HG03175 (cell line): ENCODE measurements at regions not wholly inside any gene's neighbourhood (a gene's known extent, or its start where the extent isn't known, plus 50 kb on each side); places are given as distances from the start of the nearest gene placed in this dataset.
A peak's percentile ranks its signal among the peaks of the same experiment; 100 is the strongest.
"Not testable (repeated sequence)": the region's sequence is repeated elsewhere in the genome, so short reads cannot be mapped to it uniquely, and the experiment has no call there.

Experiments used
- ATAC-seq: cut with Tn5 transposase; IDR thresholded peaks from one replicate; pipeline ENCODE4 v1.9.1; 2021; ENCODE audit warnings: mild to moderate bottlenecking, moderate library complexity; ENCODE audit not compliant: unreplicated experiment

DNA sequence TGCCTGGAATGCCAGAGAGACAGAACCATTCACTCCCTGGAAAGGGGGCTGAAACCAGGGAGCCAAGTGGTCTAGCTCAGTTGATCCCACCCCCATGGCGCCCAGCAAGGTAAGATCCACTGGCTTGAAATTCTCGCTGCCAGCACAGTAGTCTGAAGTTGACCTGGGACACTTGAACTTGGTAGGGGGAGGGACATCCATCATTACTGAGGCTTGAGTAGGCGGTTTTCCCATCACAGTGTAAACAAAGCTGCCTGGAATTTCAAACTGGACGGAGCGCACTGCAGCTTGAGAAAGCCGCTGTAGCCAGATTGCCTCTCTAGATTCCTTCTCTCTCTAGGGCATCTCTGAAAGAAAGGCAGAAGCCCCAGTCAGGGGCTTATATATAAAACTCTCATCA lies 310.7 kb upstream of the DPPA4 start:
- ATAC-seq, result no peak

DNA sequence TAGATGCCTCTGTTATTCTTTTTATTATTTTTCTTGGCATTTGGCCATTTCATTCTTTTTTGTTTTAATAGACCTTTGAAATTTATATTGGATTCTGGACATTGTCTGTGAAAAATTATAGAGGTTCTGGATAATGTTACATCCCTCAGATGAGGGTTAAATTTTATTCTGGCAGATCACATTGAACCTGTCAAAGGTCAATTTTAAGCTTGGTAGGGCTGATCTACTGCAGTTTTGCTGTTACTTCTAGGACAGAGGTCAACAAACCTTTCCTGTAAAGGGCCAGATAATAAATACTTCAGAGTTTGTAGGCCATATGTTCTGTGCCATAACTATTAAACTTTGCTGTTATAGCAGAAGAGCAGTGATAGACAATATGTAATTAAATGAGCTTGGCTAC lies 318.9 kb upstream of the DPPA4 start:
- ATAC-seq, result no peak

DNA sequence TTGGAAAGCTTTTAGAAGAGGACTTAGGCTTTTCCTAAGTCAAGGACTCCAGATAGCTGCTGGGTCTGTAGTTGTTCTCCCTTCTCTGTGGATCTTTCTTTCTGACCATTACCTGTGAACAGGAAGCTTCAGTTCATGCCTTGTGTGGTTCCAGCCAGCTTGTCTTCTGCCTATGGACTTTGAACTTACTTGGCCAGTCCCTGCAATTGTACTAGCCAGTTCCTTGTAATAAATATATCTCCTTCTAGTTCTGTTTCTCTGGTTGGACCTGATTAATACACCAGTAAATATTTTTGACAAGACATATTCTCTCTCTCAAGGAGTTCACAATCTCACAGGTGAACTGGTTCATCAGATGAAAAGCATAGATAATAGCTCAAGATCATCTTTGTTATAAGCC lies 341.3 kb upstream of the DPPA4 start:
- ATAC-seq, result no peak

DNA sequence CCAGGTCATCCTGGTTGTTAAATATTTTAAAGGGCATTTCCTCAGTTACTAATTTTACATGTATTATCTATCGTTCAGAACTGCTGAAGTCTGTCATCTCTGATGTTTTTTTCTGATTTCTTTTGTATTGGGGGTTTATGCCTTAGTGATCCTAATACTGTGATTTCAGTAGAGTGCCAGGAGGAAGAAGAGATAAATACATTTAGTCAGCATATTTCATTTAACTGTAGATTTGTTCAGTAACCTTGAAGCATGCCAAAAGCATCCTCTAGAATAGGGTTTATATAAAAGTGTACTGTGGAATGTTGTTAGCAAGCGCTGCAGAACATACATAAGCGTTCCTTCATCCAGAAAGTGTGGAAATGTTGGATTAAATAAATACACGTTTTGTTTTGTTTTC lies 342.3 kb upstream of the DPPA4 start:
- ATAC-seq, result no peak

DNA sequence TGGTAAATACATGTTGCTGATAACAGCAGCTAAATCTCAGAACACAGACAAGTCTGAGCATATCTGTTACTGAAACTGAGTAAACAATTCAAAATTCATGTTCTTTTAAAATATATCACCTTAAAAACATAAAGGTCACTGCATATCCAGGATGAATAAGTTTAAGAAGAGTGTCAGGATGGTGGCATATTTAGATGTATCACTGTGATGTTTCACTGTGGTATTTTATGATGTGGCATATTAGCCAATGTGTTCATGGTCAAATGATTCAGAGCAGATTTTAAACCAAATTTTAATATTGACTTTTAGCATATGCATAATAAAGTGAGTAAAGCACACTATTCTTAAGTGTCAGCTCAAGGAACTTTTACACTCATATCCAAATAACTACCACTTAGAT lies 346.4 kb upstream of the DPPA4 start:
- ATAC-seq, result no peak

DNA sequence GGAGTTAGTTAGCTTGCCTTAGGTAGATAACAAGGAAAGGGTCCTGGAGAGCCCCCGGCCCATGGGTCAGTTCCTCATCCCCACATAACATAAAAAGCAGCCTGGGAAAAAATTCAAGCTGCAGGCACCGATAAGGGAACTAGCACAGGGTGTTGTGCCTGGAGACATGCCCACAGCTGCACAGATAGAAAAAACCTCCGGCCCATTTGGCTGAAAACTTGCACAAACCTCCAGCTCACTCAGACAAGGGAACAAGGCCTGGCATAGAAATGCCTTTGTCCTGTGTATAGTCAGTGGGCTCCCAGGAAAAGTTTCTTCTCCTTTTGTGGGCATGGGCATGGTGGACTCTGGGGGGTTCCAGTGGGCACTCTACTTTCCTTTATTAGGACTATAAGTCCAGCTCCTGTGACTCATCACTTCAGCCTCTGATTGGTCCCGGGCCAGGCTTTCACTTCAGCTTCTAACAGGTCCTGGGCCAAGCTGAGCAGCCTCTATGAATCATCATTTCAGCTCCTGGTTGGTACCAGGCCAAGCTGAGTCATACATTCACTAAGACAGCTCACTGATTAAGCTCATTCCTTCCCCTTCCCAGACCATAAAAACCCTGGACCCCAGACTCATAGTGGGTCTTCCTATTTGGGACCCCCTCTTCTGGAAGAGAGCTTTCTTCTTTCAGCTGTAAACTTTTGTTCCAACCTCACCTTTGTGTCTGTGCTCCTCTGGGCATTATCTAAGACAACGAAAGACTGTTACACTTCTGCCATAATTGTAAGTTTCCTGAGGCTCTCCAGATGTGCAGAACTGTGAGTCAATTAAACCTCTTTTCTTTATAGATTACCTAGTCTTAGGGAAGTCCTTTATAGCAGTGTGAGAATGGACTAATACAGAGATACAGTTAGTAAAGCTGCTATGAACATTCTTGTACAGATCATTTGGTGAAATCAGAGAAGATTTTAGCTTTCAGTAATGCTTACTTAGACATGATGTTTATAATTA lies 348.0 kb upstream of the DPPA4 start:
- ATAC-seq, result no peak

DNA sequence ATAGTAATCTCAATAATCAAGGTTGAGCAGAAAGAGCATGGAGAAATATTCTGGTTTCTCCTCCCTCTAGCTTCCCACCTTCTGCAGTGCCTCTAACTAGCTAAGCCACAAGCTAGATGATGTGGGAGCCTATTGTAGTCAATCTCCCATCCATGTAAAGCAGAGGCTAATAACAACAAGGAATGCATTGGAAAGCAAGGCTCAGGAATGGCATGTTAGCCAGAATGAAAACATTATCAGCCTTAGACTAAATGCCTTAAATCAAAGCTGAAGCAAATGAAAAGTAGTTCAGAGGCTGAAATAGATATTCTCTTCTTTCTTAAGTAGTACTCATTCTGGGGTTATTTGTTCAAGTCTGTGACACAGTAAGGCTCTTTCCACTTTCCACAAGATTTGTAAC lies 350.3 kb upstream of the DPPA4 start:
- ATAC-seq, result no peak

DNA sequence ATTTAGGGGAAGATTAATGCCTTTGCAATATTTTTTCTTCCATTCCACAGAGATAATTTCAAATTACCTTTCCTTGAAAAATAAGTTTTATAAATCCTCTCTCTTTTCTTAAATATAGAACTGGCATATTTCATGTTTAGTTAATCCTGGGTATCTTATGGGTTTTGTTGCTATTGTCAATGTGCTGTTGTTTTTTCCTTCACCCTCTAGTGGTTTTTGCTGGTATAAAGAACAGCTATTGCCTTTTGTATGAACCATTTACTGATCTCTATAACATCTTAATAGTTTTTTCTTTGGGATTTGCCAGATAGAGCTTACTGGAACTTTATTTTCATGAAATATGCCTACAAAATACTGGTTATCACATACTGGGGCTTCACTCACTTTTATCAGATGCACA lies 359.6 kb upstream of the DPPA4 start:
- no peak for ATAC-seq

DNA sequence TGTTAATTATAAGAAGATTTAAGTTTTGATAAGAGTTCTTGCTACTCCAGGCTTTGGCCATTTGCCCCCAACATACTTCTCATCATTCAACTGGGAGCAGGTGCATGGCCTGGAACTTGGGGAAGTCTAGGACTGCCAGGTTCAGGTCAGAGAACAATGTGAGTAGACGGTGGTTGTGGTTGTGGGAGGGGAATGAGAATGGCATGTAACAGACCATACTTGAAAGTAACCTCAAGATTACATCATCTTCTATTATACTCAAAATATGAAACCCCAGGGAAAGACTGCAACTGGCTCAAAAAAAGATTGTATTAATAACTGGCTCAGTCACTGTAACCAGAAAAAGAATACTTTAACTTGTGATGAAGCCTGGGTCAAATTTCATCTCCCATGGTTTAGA lies 364.9 kb upstream of the DPPA4 start:
- ATAC-seq, result no peak

DNA sequence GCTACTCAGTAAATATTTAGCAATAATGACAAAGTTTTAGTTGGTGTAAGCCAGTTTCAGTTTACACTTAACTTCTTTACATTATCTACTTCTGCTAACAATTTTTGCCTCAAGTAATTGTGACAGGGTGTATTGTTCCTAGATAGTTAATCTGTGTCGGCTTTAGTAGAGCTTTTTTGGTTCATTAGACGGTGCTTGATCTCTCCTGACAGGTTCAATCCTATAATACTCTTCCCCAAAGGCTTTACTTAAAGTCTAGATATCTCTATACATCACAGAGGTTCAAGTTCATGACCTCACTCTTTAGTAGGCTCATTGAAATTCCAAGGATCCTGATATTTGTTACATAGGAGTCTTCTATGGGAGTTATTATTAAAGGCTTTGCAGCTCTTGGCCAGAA lies 365.6 kb upstream of the DPPA4 start:
- no peak for ATAC-seq

DNA sequence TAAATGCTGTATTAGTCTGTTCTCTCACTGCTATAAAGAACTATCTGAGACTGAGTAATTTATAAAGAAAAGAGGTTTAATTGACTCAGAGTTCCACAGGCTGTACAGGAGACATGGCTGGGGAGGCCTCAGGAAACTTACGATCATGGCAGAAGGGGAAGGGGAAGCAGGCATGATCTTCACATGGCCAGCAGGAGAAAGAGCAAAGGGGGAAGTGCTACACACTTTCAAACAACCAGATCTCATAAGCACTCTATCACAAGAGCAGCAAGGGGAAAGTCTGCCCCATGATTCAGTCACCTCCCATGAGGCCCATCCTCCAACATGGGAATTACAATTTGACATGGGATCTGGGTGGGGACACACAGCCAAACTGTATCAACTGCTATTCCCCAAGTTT lies 367.8 kb upstream of the DPPA4 start:
- ATAC-seq, result not testable (repeated sequence)

DNA sequence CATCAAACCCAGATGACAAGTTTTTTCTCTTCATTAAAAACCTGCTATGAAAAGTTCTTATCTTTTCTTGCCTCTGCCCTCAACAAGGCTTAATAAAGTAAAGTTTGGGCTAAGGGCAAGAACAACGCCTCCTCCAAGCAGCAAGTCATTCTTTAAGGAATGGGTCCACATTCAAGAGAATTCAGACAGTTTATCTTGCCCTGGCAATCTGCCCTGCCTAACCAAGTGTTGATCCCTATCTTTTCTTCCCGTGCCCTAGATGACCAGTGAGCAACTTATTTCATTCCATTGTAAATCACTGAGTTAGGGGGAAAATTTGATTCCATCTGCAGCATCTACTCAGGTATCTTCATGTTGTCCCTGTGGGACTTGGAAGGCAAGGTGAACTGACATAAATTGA lies 370.3 kb upstream of the DPPA4 start:
- no peak for ATAC-seq

DNA sequence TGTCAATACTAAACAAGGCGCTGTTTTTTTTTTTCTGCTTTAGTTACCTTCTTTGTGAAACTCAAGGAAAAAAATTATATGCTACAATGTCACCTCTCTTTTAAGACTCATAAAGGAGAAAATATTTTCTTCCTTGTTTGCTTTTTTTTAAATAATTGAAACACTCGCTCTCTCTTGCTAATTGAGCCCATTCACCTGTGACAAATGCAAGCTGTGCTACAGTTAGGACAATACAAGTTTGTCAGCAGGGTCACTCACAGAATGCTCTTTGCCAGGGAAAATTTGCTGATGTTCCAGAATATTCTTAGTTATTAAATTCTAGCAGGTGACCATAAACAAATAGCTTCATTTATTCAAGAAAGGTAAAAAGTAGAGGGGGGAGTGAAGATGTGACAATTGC lies 375.9 kb upstream of the DPPA4 start:
- ATAC-seq, result no peak

DNA sequence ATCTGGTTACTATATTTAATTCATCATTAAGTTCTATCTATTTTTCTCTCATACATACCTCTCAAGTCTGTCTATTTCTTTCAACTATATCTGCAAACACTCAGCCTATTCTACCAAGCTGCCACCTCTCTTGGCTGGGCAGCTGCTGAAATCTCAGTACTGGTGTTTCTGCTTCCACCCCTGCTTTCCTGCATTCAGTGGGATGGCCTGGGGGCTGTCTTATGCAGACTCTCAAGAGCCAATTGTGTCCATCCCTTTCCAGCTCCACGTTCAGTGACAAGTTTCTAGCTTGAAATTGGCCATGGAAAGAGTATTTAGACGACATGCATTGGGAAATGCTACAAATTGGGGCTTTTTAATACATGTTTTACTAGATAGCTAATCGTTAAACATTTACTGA lies 378.4 kb upstream of the DPPA4 start:
- no peak for ATAC-seq

DNA sequence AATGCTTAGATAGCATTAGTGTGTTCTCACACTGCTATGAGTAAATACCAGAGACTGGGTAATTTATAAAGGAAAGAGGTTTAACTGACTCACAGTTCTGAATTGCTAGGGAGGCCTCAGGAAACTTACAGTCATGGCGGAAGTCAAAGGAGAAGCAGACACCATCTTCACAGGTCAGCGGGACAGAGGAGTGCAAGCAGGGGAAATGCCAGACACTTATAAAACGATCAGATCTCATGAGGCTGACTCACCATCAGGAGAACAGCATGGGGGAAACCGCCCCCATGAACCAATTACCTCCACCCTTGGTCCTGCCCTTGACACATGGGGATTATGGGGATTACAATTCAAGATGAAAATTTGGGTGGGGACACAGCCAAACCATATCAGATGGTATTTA lies 381.5 kb upstream of the DPPA4 start:
- no peak for ATAC-seq

DNA sequence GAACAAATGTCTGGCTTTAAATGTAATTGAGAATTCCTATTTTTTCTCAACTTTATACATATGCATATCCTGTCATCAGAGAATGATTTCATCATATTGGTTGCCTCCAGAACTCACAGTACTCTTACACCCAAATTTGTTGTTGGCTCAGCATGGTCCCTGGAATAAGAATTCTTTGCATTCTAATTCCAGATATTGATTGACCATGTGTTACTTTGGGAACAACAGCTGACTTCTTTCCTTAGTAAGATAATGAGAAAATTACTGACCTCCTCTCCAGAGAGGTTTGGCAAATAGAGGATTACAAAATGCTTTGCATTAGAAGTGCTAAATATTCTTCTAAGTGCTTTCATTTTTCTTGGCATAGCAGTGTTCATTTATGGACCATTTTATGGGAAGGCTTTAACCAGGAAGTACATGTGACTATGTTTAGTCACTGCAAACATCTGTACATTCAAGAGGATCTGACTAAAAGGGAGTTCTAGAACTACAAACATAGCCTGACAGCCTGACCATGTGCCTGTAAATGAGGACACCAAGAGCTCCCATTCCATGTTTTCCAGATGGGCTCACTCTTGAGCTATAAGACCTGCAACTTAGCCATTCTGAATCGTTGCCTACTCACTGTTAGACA lies 391.6 kb upstream of the DPPA4 start:
- no peak for ATAC-seq

DNA sequence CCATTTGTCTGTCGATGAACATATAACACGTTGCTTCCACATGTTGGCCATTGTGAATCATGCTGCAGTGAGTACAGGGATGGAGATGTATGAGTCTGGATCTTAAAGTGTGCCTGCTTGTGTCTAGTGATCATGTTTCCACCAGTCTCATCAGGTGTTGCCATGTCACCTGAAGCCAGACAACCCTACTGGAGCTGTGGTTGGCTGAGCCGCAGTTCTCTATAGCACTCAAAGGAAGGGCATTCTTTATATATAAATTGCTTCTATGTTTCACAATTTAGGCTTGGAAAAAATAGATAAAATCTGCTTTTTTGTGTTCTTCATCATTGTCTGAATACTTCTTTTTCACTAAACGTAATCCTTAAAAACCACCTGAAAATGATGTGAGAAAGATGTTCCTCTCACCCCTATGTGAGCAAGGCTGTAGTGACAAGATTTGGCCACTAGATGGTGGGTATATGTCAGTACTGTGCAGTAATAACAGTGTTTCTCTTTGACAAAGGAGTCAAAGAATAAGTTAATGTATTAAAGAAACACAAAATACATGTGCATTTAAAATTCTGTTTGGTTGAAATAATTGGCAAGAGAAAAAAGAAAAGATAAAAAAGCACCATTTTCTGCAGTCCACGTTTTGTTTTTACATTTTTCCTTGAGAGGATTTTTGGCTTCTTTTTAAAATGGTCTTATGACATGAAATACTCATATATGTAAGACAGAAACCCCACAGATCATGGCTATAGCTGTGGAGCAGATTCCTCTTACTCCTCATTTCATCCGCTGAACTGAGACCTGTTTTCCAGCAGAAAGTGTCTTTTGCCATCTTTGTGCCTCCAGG lies 394.5 kb upstream of the DPPA4 start:
- peak; percentile 84 for ATAC-seq

DNA sequence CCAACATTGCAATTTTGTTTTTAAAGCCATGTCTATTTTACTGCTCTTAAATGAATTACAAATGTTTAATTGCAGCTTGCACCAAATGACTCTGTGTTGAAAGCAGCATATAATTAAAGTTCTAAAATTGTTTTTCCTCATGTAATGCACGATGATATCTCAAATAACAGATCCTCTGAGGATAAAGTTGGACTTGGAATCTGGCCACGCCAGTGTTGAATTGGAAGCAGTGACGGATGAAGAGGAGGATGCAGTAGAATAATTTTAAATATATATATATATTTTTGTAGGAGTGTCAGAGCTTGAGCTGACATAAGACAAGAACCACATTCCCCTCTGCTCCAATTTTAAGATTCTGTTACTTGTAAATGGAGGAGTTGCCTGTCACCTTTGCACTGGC lies 406.6 kb upstream of the DPPA4 start:
- ATAC-seq, result no peak

DNA sequence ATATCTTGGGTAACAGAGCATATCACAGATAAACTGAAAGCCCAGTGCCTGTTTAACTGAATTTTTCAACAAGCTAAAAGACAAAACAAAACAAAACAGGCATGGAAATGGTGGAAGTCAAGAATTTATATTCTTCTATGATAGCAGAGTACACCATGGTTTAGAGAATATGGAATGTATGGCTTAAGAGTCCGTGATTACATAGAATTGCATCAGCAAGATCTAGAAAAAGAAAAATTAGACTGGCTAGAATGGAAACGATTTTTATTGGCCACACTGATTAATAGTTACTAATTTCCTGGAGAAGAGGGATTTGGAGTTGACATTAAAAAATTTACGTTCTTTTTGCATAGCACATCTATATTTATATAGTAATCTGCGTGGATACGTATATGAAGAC lies 435.2 kb upstream of the DPPA4 start:
- no peak for ATAC-seq

DNA sequence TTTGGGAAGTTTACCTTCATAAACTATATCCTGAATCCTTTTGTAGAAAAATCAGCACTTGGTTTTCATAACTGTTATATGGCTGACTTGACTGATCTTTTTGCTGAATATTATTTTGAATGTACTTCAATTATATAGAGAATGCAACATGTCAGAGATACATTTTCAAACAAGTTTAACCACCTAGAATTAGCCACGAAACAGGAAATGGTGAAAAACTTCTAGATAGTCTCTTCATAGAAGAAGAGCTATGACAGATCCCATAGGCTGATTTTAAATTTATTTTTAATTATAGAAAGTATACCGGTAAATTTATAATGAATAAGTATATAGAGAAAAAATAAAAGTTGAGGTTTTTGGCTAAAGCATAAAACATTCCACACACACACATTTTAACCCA lies 436.8 kb upstream of the DPPA4 start:
- no peak for ATAC-seq

DNA sequence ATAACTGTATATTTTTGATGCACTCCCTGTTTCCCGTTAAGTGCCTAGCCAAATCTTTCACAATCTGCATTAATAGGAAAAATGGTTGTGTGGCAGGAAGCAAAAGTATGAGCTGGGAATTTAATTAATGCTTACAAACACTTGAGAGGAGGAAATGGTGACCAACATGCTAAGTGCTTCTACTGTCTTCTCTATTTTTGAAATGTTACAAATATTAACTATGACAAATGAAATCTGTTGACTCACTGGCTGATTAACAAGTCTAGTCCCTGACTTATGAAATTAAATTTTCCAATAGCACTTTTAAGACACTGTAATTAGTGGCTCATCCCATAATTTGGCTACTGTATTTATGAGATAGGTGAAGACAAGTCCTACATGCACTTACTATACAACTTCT lies 446.9 kb upstream of the DPPA4 start:
- no peak for ATAC-seq
